DND-41 (cell line): ENCODE measurements at regions not wholly inside any gene's neighbourhood (a gene's known extent, or its start where the extent isn't known, plus 50 kb on each side); places are given as distances from the start of the nearest gene placed in this dataset.

Experiments
- ATAC-seq: fragments of 200-7000 bp; cut with Tn5 transposase; 3 replicates; pipeline ENCODE4 v1.9.1; 2021; ENCODE audit warnings: low read depth; ENCODE audit not compliant: insufficient read depth
- DNase-seq: peaks from one replicate; pipeline ENCODE4 v3.0.0-alpha.2; 2020
- H2AFZ ChIP-seq: 2 replicates; pipeline ENCODE4 v1.6.0; 2012; ENCODE audit warnings: low read depth, low read length
- H3K27ac ChIP-seq: 2 replicates; pipeline ENCODE4 v1.5.1; 2012; ENCODE audit warnings: low read length, inconsistent platforms
- H3K27me3 ChIP-seq: fragments of 200-600 bp; sonication (generic); 2 replicates; pipeline ENCODE4 v1.6.0; 2012; ENCODE audit warnings: low read length, mild to moderate bottlenecking, inconsistent platforms; ENCODE audit not compliant: insufficient read depth, poor library complexity
- H3K36me3 ChIP-seq: 2 replicates; pipeline ENCODE4 v1.5.1; 2012; ENCODE audit warnings: low read length, inconsistent platforms; ENCODE audit not compliant: insufficient read depth
- H3K4me1 ChIP-seq: 2 replicates; pipeline ENCODE4 v1.5.1; 2012; ENCODE audit warnings: mild to moderate bottlenecking, low read length; ENCODE audit not compliant: insufficient read depth
- H3K4me2 ChIP-seq: 2 replicates; pipeline ENCODE4 v1.6.0; 2012; ENCODE audit warnings: mild to moderate bottlenecking, moderate library complexity, low read length, inconsistent platforms; ENCODE audit not compliant: insufficient read depth
- H3K4me3 ChIP-seq, 2 experiments: fragments of 200-600 bp in 1 of 2; shearing (Covaris generic) in 1 of 2; 2 replicates each; pipeline ENCODE4 v1.5.1; 2012 to 2016; ENCODE audit warnings: inconsistent platforms in 2 of 2, low read length in 2 of 2, mild to moderate bottlenecking in 2 of 2, low read depth in 1 of 2, moderate library complexity in 1 of 2
- H3K79me2 ChIP-seq: 2 replicates; pipeline ENCODE4 v1.6.0; 2012; ENCODE audit warnings: low read length, inconsistent platforms; ENCODE audit not compliant: insufficient read depth
- H3K9ac ChIP-seq: 2 replicates; pipeline ENCODE4 v1.6.0; 2012; ENCODE audit warnings: low read depth, mild to moderate bottlenecking, inconsistent platforms, low read length, moderate library complexity
- H3K9me3 ChIP-seq: 2 replicates; pipeline ENCODE4 v1.5.1; 2012; ENCODE audit warnings: low read length, moderate library complexity, mild to moderate bottlenecking, inconsistent platforms; ENCODE audit not compliant: insufficient read depth, severe bottlenecking
- H4K20me1 ChIP-seq: 2 replicates; pipeline ENCODE4 v1.6.0; 2012; ENCODE audit warnings: low read length; ENCODE audit not compliant: insufficient read depth
- CTCF ChIP-seq: IDR thresholded peaks from 2 replicates; pipeline ENCODE4 v1.5.1; 2012; ENCODE audit warnings: borderline replicate concordance, low read length, moderate library complexity, mild to moderate bottlenecking; ENCODE audit not compliant: poor library complexity, severe bottlenecking; ENCODE audit errors: extremely low read depth
- EZH2 ChIP-seq: IDR thresholded peaks from 3 replicates; pipeline ENCODE4 v1.6.1; 2012; ENCODE audit warnings: borderline replicate concordance, low read depth, mild to moderate bottlenecking, moderate library complexity, low read length, inconsistent platforms; ENCODE audit not compliant: severe bottlenecking

- Histone ChIP-seq H2AFZ (no peak overlapping the region), H3K4me3 (no peak overlapping the region), H3K9me3 (no peaks in the 10 kb centered on the region), H3K27me3 (no peaks in the 10 kb centered on the region), H3K79me2 (no peaks in the 10 kb centered on the region), H3K4me1 (no peaks in the 10 kb centered on the region), H3K27ac (no peak overlapping the region), H3K9ac (no peak overlapping the region), H4K20me1 (no peaks in the 10 kb centered on the region), H3K36me3 (no peaks in the 10 kb centered on the region), H3K4me2 (no peak overlapping the region)
- ATAC-seq (no peak), DNase-seq (no peak)
- no peak for TF ChIP-seq CTCF
- TF ChIP-seq EZH2 = no peak
These were observed 346.9 kb downstream of the MEIS1 start for GRCh38 chr2:66781804-66782203.

GRCh38 chr2:66782780-66783361 lies 347.9 kb downstream of the MEIS1 start:
- DNase-seq (no peak), ATAC-seq (no peak)
- no peaks in the 10 kb centered on the region for H3K36me3 ChIP-seq
- no peak overlapping the region for H3K4me2 ChIP-seq
- H3K27me3 ChIP-seq = no peaks in the 10 kb centered on the region
- no peak overlapping the region for H2AFZ ChIP-seq
- H4K20me1 ChIP-seq = no peaks in the 10 kb centered on the region
- H3K4me1 ChIP-seq = no peaks in the 10 kb centered on the region
- H3K4me3 ChIP-seq = no peak overlapping the region
- no peak overlapping the region for H3K9ac ChIP-seq
- H3K79me2 ChIP-seq = no peaks in the 10 kb centered on the region
- no peak overlapping the region for H3K27ac ChIP-seq
- H3K9me3 ChIP-seq = no peaks in the 10 kb centered on the region
- TF ChIP-seq CTCF (no peak), EZH2 (no peak)

- no peak overlapping the region for H3K27ac ChIP-seq
- DNase-seq (no peak), ATAC-seq (no peak)
- H3K9ac ChIP-seq = no peak overlapping the region
- TF ChIP-seq CTCF = no peak
- no peak for TF ChIP-seq EZH2
- H3K4me1 ChIP-seq = no peaks in the 10 kb centered on the region
- H4K20me1 ChIP-seq = no peaks in the 10 kb centered on the region
- H3K79me2 ChIP-seq = no peaks in the 10 kb centered on the region
- no peaks in the 10 kb centered on the region for H3K27me3 ChIP-seq
- no peak overlapping the region for H2AFZ ChIP-seq
- no peaks in the 10 kb centered on the region for H3K9me3 ChIP-seq
- no peaks in the 10 kb centered on the region for H3K36me3 ChIP-seq
- no peak overlapping the region for H3K4me2 ChIP-seq
- H3K4me3 ChIP-seq = no peak overlapping the region
These were observed 354.8 kb downstream of the MEIS1 start for GRCh38 chr2:66789741-66790140.

- Histone ChIP-seq H3K4me3 (no peak overlapping the region), H3K79me2 (no peaks in the 10 kb centered on the region), H3K4me2 (no peak overlapping the region), H3K9ac (no peak overlapping the region), H3K27me3 (no peaks in the 10 kb centered on the region), H4K20me1 (no peaks in the 10 kb centered on the region), H2AFZ (no peak overlapping the region), H3K9me3 (no peaks in the 10 kb centered on the region), H3K36me3 (no peaks in the 10 kb centered on the region), H3K4me1 (no peaks in the 10 kb centered on the region), H3K27ac (no peak overlapping the region)
- no peak for ATAC-seq
- no peak for DNase-seq
- TF ChIP-seq EZH2 (no peak), CTCF (no peak)
These were observed 355.8 kb downstream of the MEIS1 start for GRCh38 chr2:66790651-66791181.
